Rectal smooth muscle tissue (tissue), 1 donor: ENCODE measurements at regions not wholly inside any gene's neighbourhood (a gene's known extent, or its start where the extent isn't known, plus 50 kb on each side); places are given as distances from the start of the nearest gene placed in this dataset.
"Not testable (repeated sequence)": the region's sequence is repeated elsewhere in the genome, so short reads cannot be mapped to it uniquely, and the experiment has no call there.

Experiments used
- H3K27ac ChIP-seq: one replicate; pipeline ENCODE4 v1.7.0; 2013; ENCODE audit warnings: low read depth, low read length, inconsistent platforms
- H3K27me3 ChIP-seq: one replicate; pipeline ENCODE4 v1.7.0; 2013; ENCODE audit warnings: low read length; ENCODE audit not compliant: control insufficient read depth, insufficient read depth
- H3K36me3 ChIP-seq: one replicate; pipeline ENCODE4 v1.7.0; 2013; ENCODE audit warnings: low read length; ENCODE audit not compliant: control insufficient read depth, insufficient read depth
- H3K4me1 ChIP-seq: one replicate; pipeline ENCODE4 v1.7.0; 2013; ENCODE audit warnings: low read length; ENCODE audit not compliant: control insufficient read depth, insufficient read depth
- H3K4me3 ChIP-seq: one replicate; pipeline ENCODE4 v1.7.0; 2013; ENCODE audit warnings: low read length
- H3K9ac ChIP-seq: one replicate; pipeline ENCODE4 v1.7.0; 2013; ENCODE audit warnings: low read length

GRCh38 chr18:10100941-10101701 is 187.3 kb downstream of the VAPA start:
- H3K27ac ChIP-seq = no peak overlapping the region
- H3K4me3 ChIP-seq = no peak overlapping the region
- H3K36me3 ChIP-seq = no peaks in the 10 kb centered on the region
- no peaks in the 10 kb centered on the region for H3K4me1 ChIP-seq
- H3K9ac ChIP-seq = no peak overlapping the region
- no peaks in the 10 kb centered on the region for H3K27me3 ChIP-seq

GRCh38 chr18:10101729-10102128 is 187.9 kb downstream of the VAPA start:
- H3K27me3 ChIP-seq = no peaks in the 10 kb centered on the region
- no peak overlapping the region for H3K9ac ChIP-seq
- no peak overlapping the region for H3K27ac ChIP-seq
- no peak overlapping the region for H3K4me3 ChIP-seq
- no peaks in the 10 kb centered on the region for H3K4me1 ChIP-seq
- no peaks in the 10 kb centered on the region for H3K36me3 ChIP-seq

- H3K27ac ChIP-seq, H3K36me3 ChIP-seq, H3K4me1 ChIP-seq, H3K9ac ChIP-seq, H3K27me3 ChIP-seq, H3K4me3 ChIP-seq: not testable (repeated sequence)
These were observed 191.3 kb downstream of the VAPA start for GRCh38 chr18:10105118-10105517.

- no peaks in the 10 kb centered on the region for H3K36me3 ChIP-seq
- H3K4me3 ChIP-seq = no peak overlapping the region
- H3K4me1 ChIP-seq = no peaks in the 10 kb centered on the region
- no peak overlapping the region for H3K27ac ChIP-seq
- no peak overlapping the region for H3K9ac ChIP-seq
- no peaks in the 10 kb centered on the region for H3K27me3 ChIP-seq
These were observed 197.4 kb downstream of the VAPA start for GRCh38 chr18:10111191-10111590.

GRCh38 chr18:10111944-10112343 is 198.1 kb downstream of the VAPA start:
- Histone ChIP-seq H3K4me3 (no peak overlapping the region), H3K27ac (no peak overlapping the region), H3K4me1 (no peaks in the 10 kb centered on the region), H3K27me3 (no peaks in the 10 kb centered on the region), H3K9ac (no peak overlapping the region), H3K36me3 (no peaks in the 10 kb centered on the region)

GRCh38 chr18:10113121-10114022 is 199.6 kb downstream of the VAPA start:
- no peaks in the 10 kb centered on the region for H3K4me1 ChIP-seq
- H3K27ac ChIP-seq = no peak overlapping the region
- H3K27me3 ChIP-seq = no peaks in the 10 kb centered on the region
- no peak overlapping the region for H3K9ac ChIP-seq
- no peak overlapping the region for H3K4me3 ChIP-seq
- no peaks in the 10 kb centered on the region for H3K36me3 ChIP-seq

- no peak overlapping the region for H3K27ac ChIP-seq
- no peak overlapping the region for H3K9ac ChIP-seq
- no peak overlapping the region for H3K4me3 ChIP-seq
- H3K27me3 ChIP-seq = no peaks in the 10 kb centered on the region
- no peaks in the 10 kb centered on the region for H3K36me3 ChIP-seq
- H3K4me1 ChIP-seq = no peaks in the 10 kb centered on the region
These were observed 201.1 kb downstream of the VAPA start for GRCh38 chr18:10114717-10115463.

GRCh38 chr18:10116574-10116973 is 202.8 kb downstream of the VAPA start:
- H3K27ac ChIP-seq = no peak overlapping the region
- H3K36me3 ChIP-seq = no peaks in the 10 kb centered on the region
- H3K4me3 ChIP-seq = no peak overlapping the region
- H3K4me1 ChIP-seq = no peaks in the 10 kb centered on the region
- H3K27me3 ChIP-seq = no peaks in the 10 kb centered on the region
- H3K9ac ChIP-seq = no peak overlapping the region

GRCh38 chr18:10119528-10119927 is 205.7 kb downstream of the VAPA start:
- H3K4me1 ChIP-seq = peaks cover 8% of the 10 kb centered on the region
- no peak overlapping the region for H3K27ac ChIP-seq
- no peak overlapping the region for H3K9ac ChIP-seq

GRCh38 chr18:10119991-10120390 is 206.2 kb downstream of the VAPA start:
- Histone ChIP-seq H3K36me3 (no peaks in the 10 kb centered on the region), H3K9ac (no peak overlapping the region), H3K27ac (no peak overlapping the region), H3K4me3 (no peak overlapping the region), H3K4me1 (peaks cover 8% of the 10 kb centered on the region), H3K27me3 (no peaks in the 10 kb centered on the region)

More at GRCh38 chr18:10119528-10119927, 205.7 kb downstream of the VAPA start:
- no peaks in the 10 kb centered on the region for H3K27me3 ChIP-seq
- no peak overlapping the region for H3K4me3 ChIP-seq
- no peaks in the 10 kb centered on the region for H3K36me3 ChIP-seq

GRCh38 chr18:10120622-10121021 is 206.8 kb downstream of the VAPA start:
- H3K9ac ChIP-seq = no peak overlapping the region
- no peaks in the 10 kb centered on the region for H3K36me3 ChIP-seq
- H3K4me3 ChIP-seq = no peak overlapping the region
- no peaks in the 10 kb centered on the region for H3K27me3 ChIP-seq
- H3K4me1 ChIP-seq = peaks cover 8% of the 10 kb centered on the region
- H3K27ac ChIP-seq = no peak overlapping the region

- H3K9ac ChIP-seq = no peak overlapping the region
These were observed 207.2 kb downstream of the VAPA start for GRCh38 chr18:10121028-10121427.

More at GRCh38 chr18:10121028-10121427, 207.2 kb downstream of the VAPA start:
- no peak overlapping the region for H3K27ac ChIP-seq
- no peak overlapping the region for H3K4me3 ChIP-seq
- H3K36me3 ChIP-seq = no peaks in the 10 kb centered on the region
- peaks cover 8% of the 10 kb centered on the region for H3K4me1 ChIP-seq
- no peaks in the 10 kb centered on the region for H3K27me3 ChIP-seq
